Heart left ventricle (tissue), 16 donors: ENCODE measurements at regions not wholly inside any gene's neighbourhood (a gene's known extent, or its start where the extent isn't known, plus 50 kb on each side); places are given as distances from the start of the nearest gene placed in this dataset.

Source experiments
- ATAC-seq, 4 donors: fragments of 200-7000 bp; cut with Tn5 transposase; one replicate each; pipeline ENCODE4 v1.9.1; 2020 to 2022; ENCODE audit warnings: moderate library complexity in 4 of 4, mild to moderate bottlenecking in 3 of 4, moderate number of reproducible peaks in 1 of 4
- DNase-seq, 5 donors: peaks; one replicate each; pipeline ENCODE4 v3.0.0-alpha.2; 2020
- H3K27ac ChIP-seq, 12 donors: fragments of 200-600 bp; sonication (generic) in 4 of 12; one replicate each; pipeline versions ENCODE4 v1.5.0 to v1.8.0; 2016 to 2022; ENCODE audit warnings: mild to moderate bottlenecking in 2 of 12
- H3K27me3 ChIP-seq, 9 donors: fragments of 200-600 bp; sonication (generic) in 2 of 9; one replicate each; pipeline versions ENCODE4 v1.5.1 to v1.8.0; 2016 to 2022; ENCODE audit warnings: mild to moderate bottlenecking in 3 of 9
- H3K36me3 ChIP-seq, 9 donors: fragments of 200-600 bp; sonication (generic) in 2 of 9; one replicate each; pipeline versions ENCODE4 v1.5.0 to v1.8.0; 2018 to 2022; ENCODE audit warnings: mild to moderate bottlenecking in 2 of 9
- H3K4me1 ChIP-seq, 12 donors: fragments of 200-600 bp; sonication (generic) in 4 of 12; one replicate each; pipeline versions ENCODE4 v1.5.0 to v1.8.0; 2016 to 2022; ENCODE audit warnings: mild to moderate bottlenecking in 3 of 12
- H3K4me3 ChIP-seq, 12 donors: fragments of 200-600 bp; sonication (generic) in 4 of 12; one replicate each; pipeline versions ENCODE4 v1.5.0 to v1.8.0; 2017 to 2022; ENCODE audit warnings: mild to moderate bottlenecking in 9 of 12, moderate library complexity in 4 of 12
- H3K9me3 ChIP-seq, 12 donors: fragments of 200-600 bp; sonication (generic) in 4 of 12; one replicate each; pipeline versions ENCODE4 v1.5.0 to v1.8.0; 2016 to 2022; ENCODE audit warnings: mild to moderate bottlenecking in 1 of 12
- POLR2A ChIP-seq, 2 donors: fragments of 450-650 bp; IDR thresholded peaks; one replicate each; pipeline ENCODE4 v1.6.1; 2017; ENCODE audit warnings: antibody characterized with exemption in 2 of 2, mild to moderate bottlenecking in 2 of 2, moderate library complexity in 2 of 2
- WGBS, 4 donors: extraction: QIAGEN DNeasy Blood & Tissue Kit in 2 of 4; methylation state at CpG; one replicate each; pipeline versions ENCODE4 v1.1.5 to v1.1.7; 2013 to 2018; 5-methylcytosine and 5-hydroxymethylcytosine counted together
- intact Hi-C, 10 donors: fragments of 100-400 bp; cut with DNase I; formaldehyde crosslinking; loops; one replicate each; pipeline versions ENCODE4 v1.11.1 to v1.14.2; 2022
- TF ChIP-seq, protein P1 (sequence below), 12 donors: fragments of 200-600 bp; sonication (generic) in 4 of 12; IDR thresholded peaks; one replicate each; pipeline versions ENCODE4 v1.5.0 to v1.8.0; 2018 to 2022; ENCODE audit warnings: antibody characterized with exemption in 12 of 12, mild to moderate bottlenecking in 5 of 12
- donor health status: ischemic (EF 13 %, LVEDD 7.1; RV severe dilation, severe dysfunction).
- donor health status: healthy with polysubstance abuse.
- donor health status: DM: no; HTN: yes; CAD: no.
- donor health status: DM: no; HTN: no; CAD: no.
- donor health status: ischemic (EF 25% LVEDD 6.9; RV normal size, moderate dysfunction).
- donor health status: ischemic (EF 25% LVEDD 5.7; RV mildly dilated, moderate dysfunction).
- donor health status: healthy.
- donor health status: DM: yes; HTN: yes; CAD: no.
- donor health status: ischemic (EF 35%, LVEDD 5.7; RV mildly dilated, moderate dysfunction).
- donor health status: nonischemic (EF 11% LVEDD 7.7; RV severe dilation, severe dysfunction).
- donor health status: DM: yes; HTN: yes; CAD: no.
- donor health status: PGD.
- donor health status: ischemic (EF 29% LVEDD 5.4; RV normal size, mild dysfunction).
- donor health status: nonischemic (EF 23%, LVEDD 6.1; RV moderate dilation, normal function).

DNA sequence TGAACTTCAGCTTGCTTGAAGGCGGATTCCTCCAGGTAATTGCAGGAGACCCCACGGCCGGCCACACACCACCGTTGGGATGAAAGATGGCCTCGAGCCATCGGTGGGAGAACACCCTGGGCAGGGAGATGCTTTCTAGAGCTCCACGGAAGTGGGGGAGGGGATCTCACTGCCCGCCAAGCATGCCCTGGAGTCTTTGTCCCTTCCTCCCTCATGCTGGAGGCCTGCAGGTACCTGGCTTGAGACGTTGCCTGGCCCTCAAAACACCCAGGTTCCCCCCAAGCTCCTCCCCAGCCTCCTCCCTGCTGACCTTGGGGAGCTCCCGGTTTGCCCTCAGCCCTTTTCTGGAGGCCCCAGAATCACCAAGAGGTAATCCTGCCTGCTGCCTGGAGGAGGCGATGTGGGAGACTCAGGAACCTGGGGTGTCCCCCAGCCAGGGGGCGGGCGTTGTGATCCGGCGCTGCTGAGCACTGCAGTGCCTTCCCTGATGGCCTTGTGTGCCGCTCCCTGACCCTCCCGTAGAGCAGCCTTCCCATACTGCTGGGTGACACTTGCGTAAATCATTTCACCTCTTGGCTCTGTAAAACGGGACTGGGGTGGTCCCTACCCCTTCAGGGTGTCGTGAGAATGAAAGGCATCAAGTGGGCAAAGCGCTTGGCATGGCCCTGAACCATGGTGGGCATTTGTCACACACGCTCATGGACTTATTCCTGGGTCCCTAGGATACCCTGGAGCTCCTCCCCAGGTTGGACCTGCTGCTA, 91.4 kb downstream of the CEBPB start:
- H3K36me3 ChIP-seq, result no peaks in the 10 kb centered on the region

DNA sequence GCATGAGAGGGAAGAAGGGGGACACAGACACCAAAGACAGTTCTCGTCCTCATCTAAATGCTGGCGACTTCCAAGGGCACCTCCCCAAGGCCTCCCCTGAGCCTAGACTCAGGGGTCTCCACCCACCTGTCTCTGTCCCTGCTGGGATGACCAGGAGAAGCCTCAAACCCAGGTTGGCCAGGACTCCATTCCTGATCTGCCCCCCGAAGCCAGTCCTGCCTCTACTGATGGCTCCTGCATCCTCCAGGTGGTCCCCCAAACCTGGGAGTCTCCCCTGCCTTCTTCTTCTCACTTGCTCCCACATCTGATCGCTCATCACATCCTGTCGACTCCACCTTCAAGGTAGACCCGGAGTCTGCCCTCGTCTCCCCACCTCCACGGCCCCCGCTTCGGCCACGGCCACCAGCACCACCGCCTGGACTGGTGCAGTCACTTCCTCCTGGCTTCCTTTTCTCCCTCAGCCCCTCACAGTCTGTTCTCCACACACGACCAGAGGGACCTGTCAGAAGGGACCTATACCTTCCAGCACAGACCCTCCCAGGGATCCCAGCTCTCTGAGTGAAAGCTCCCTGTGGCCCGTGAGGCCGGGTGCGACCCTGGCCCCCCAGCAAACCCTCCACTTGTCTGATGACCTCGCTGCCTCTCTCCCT, 92.1 kb downstream of the CEBPB start:
- WGBS, 4 donors, result 70 to 78% (median 73%) methylated on average over 17 of the region's 17 CpGs
- Histone ChIP-seq H3K27ac (peak overlapping the region in 2 of 12 donors; percentile 82 to 86), H3K4me1 (peaks cover 0 to 93% (median 31%) of the 10 kb centered on the region in 12 donors), H3K4me3 (no peak overlapping the region), H3K36me3 (no peaks in the 10 kb centered on the region), H3K27me3 (no peaks in the 10 kb centered on the region), H3K9me3 (no peaks in the 10 kb centered on the region)
- ATAC-seq (no peak), DNase-seq (peak in 2 of 5 donors; percentile 24 to 27)
- intact Hi-C loops, result loop anchor here in 3 of 10 donors (5.0 to 10.0 kb wide), 3 partner anchors 88 to 172 kb away; partner anchors contain the start of gene CEBPB (in 1 of the 3)
- TF ChIP-seq, protein P1, sequence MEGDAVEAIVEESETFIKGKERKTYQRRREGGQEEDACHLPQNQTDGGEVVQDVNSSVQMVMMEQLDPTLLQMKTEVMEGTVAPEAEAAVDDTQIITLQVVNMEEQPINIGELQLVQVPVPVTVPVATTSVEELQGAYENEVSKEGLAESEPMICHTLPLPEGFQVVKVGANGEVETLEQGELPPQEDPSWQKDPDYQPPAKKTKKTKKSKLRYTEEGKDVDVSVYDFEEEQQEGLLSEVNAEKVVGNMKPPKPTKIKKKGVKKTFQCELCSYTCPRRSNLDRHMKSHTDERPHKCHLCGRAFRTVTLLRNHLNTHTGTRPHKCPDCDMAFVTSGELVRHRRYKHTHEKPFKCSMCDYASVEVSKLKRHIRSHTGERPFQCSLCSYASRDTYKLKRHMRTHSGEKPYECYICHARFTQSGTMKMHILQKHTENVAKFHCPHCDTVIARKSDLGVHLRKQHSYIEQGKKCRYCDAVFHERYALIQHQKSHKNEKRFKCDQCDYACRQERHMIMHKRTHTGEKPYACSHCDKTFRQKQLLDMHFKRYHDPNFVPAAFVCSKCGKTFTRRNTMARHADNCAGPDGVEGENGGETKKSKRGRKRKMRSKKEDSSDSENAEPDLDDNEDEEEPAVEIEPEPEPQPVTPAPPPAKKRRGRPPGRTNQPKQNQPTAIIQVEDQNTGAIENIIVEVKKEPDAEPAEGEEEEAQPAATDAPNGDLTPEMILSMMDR (IDR thresholded peaks at IDR 0.05), result no peak
- no peak for TF ChIP-seq POLR2A (IDR thresholded peaks at IDR 0.05)

More for the DNA sequence above, 91.4 kb downstream of the CEBPB start:
- peak in 1 of 5 donors; percentile 24 for DNase-seq
- no peak for TF ChIP-seq POLR2A (IDR thresholded peaks at IDR 0.05)
- TF ChIP-seq, protein P1 (IDR thresholded peaks at IDR 0.05), result no peak
- H3K4me3 ChIP-seq, result no peak overlapping the region
- 77 to 88% (median 86%) methylated on average over 19 to 22 of the region's 22 CpGs for WGBS, 4 donors
- intact Hi-C loops, result loop anchor here in 3 of 10 donors (5.0 to 10.0 kb wide), 3 partner anchors 87 to 173 kb away; partner anchors contain the start of gene CEBPB (in 1 of the 3)
- peaks cover 0 to 95% (median 33%) of the 10 kb centered on the region in 12 donors for H3K4me1 ChIP-seq
- peak overlapping the region in 1 of 12 donors; percentile 86 for H3K27ac ChIP-seq
- no peaks in the 10 kb centered on the region for H3K9me3 ChIP-seq
- H3K27me3 ChIP-seq, result no peaks in the 10 kb centered on the region
- no peak for ATAC-seq

DNA sequence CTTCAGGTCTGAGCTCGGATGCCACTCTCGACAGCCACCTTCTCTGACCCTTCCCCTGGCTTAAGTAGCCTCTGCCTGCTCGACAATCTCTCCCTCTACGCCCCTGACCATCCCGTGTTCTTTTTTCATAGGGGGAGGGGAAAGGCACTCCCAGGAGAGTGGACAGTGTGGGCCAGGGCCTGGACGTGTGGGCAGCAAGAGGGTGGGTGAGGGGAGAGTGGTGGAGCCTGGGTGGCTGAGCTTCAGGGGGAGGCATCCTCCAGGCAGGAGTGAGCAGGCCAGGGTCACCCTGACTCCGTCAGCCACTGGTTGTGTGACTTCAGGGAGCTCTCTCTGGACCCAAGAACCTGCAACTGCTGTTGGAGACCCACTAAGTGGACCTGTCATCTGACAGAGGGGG, 92.7 kb downstream of the CEBPB start:
- WGBS, 4 donors, result 70 to 77% (median 71%) methylated on average over 7 of the region's 7 CpGs
- ATAC-seq, result no peak

More for the DNA sequence above, 92.7 kb downstream of the CEBPB start:
- H3K4me3 ChIP-seq, result no peak overlapping the region
- intact Hi-C loops, result loop anchor here in 3 of 10 donors (5.0 to 10.0 kb wide), 3 partner anchors 89 to 171 kb away; partner anchors contain the start of gene CEBPB (in 1 of the 3)
- peaks cover 0 to 87% (median 28%) of the 10 kb centered on the region in 12 donors for H3K4me1 ChIP-seq
- peak in 2 of 5 donors; percentile 19 to 27 for DNase-seq
- peak overlapping the region in 2 of 12 donors; percentile 82 to 86 for H3K27ac ChIP-seq
- no peaks in the 10 kb centered on the region for H3K27me3 ChIP-seq
- H3K9me3 ChIP-seq, result no peaks in the 10 kb centered on the region
- H3K36me3 ChIP-seq, result no peaks in the 10 kb centered on the region
- TF ChIP-seq, protein P1 (IDR thresholded peaks at IDR 0.05), result no peak
- no peak for TF ChIP-seq POLR2A (IDR thresholded peaks at IDR 0.05)
